HepG2 (cell line): ENCODE measurements at regions not wholly inside any gene's neighbourhood (a gene's known extent, or its start where the extent isn't known, plus 50 kb on each side); places are given as distances from the start of the nearest gene placed in this dataset.

Source experiments
- ATAC-seq: fragments of 200-7000 bp; cut with Tn5 transposase; 3 replicates; pipeline ENCODE4 v1.9.1; 2020; ENCODE audit warnings: mild to moderate bottlenecking, moderate library complexity
- BruUV-seq: library from RNA; stranded (reverse); fragments of 400-500 nt; replicated peaks from 2 replicates; lab custom pipeline; 2021; lab: Mats Ljungman, UMichigan
- CTCF ChIA-PET: fragments of 300-600 bp; formaldehyde crosslinking; extraction: SDS; loops from one replicate; lab custom pipeline; 2021; ENCODE audit warnings: low total read pairs, inconsistent platforms, low intra/inter-chr PET ratio; lab: Yijun Ruan, JAX
- POLR2A ChIA-PET: fragments of 350-600 bp; sonication (Branson Sonifier 250); formaldehyde crosslinking; loops from one replicate; lab custom pipeline; 2020; ENCODE audit warnings: antibody characterized with exemption, inconsistent platforms; lab: Yijun Ruan, JAX
- DNase-seq: peaks from one replicate; pipeline ENCODE4 v3.0.0-alpha.2; 2015; ENCODE audit warnings: low spot score
- FAIRE-seq: peaks from 3 replicates; lab custom pipeline; 2011; peaks lifted over from hg19 to GRCh38; lab: Jason Lieb, UNC
- H2AFZ ChIP-seq: one replicate; pipeline ENCODE4 v1.6.1; 2011; ENCODE audit warnings: low read length, inconsistent platforms
- H3K27ac ChIP-seq: fragments of 300-600 bp; 3 replicates; pipeline ENCODE4 v1.8.0; 2011; ENCODE audit warnings: mixed run types, mild to moderate bottlenecking, mixed read lengths, low read length, inconsistent platforms; ENCODE audit not compliant: insufficient read depth; ENCODE audit errors: extremely low read length
- H3K27me3 ChIP-seq, 2 experiments: fragments of 200-600 bp in 1 of 2; 2 replicates in 1 of 2; 3 replicates in 1 of 2; pipeline versions ENCODE4 v1.6.0 to v1.8.0; 2011; ENCODE audit warnings: low read length in 2 of 2, mild to moderate bottlenecking in 2 of 2, moderate library complexity in 2 of 2, inconsistent platforms in 1 of 2; ENCODE audit not compliant: insufficient read depth in 2 of 2, control insufficient read depth in 1 of 2
- H3K36me3 ChIP-seq, 2 experiments: fragments of 200-600 bp in 1 of 2; replicated peaks in 1 of 2; 2 replicates in 1 of 2; 3 replicates in 1 of 2; pipeline versions ENCODE4 v1.5.1 to v1.8.0; 2011; ENCODE audit warnings: low read length in 2 of 2, inconsistent platforms in 1 of 2; ENCODE audit not compliant: insufficient read depth in 2 of 2, control insufficient read depth in 1 of 2
- H3K4me1 ChIP-seq: 2 replicates; pipeline ENCODE4 v1.5.1; 2012; ENCODE audit warnings: low read length, inconsistent platforms; ENCODE audit not compliant: insufficient read depth
- H3K4me2 ChIP-seq: 2 replicates; pipeline ENCODE4 v1.6.0; 2011; ENCODE audit warnings: low read depth, low read length, inconsistent platforms
- H3K4me3 ChIP-seq, 3 experiments: fragments of 200-600 bp in 1 of 3; sonication (generic), shearing (Covaris generic) in 1 of 3; replicated peaks in 1 of 3; 2 replicates each; pipeline ENCODE4 v1.5.1; 2011 to 2016; ENCODE audit warnings: low read length in 3 of 3, inconsistent platforms in 2 of 3, low read depth in 2 of 3, mild to moderate bottlenecking in 2 of 3, control low read depth in 1 of 3, mixed read lengths in 1 of 3; ENCODE audit not compliant: insufficient read depth in 1 of 3
- H3K79me2 ChIP-seq: one replicate; pipeline ENCODE4 v1.6.1; 2011; ENCODE audit warnings: low read length, inconsistent platforms; ENCODE audit not compliant: insufficient read depth
- H3K9ac ChIP-seq: 2 replicates; pipeline ENCODE4 v1.6.0; 2011; ENCODE audit warnings: mild to moderate bottlenecking, low read depth, low read length, inconsistent platforms; ENCODE audit not compliant: insufficient read depth
- H3K9me3 ChIP-seq: 2 replicates; pipeline ENCODE4 v1.5.1; 2012; ENCODE audit warnings: mild to moderate bottlenecking, low read length
- H4K20me1 ChIP-seq: 2 replicates; pipeline ENCODE4 v1.6.0; 2011; ENCODE audit warnings: inconsistent platforms, mild to moderate bottlenecking, low read length, moderate library complexity; ENCODE audit not compliant: insufficient read depth
- BCLAF1 ChIP-seq: fragments of 450-650 bp; IDR thresholded peaks from 2 replicates; pipeline ENCODE4 v1.6.1; 2017; ENCODE audit warnings: mild to moderate bottlenecking
- EP300 ChIP-seq, 3 experiments: sonication (generic) in 1 of 3; formaldehyde crosslinking in 1 of 3; IDR thresholded peaks; 2 replicates each; pipeline versions ENCODE4 v1.5.1 to v1.6.1; 2011 to 2020; ENCODE audit warnings: low read depth in 2 of 3, low read length in 2 of 3, borderline replicate concordance in 1 of 3, improper control_type of control experiment in 1 of 3, mild to moderate bottlenecking in 1 of 3, missing genetic modification reagents in 1 of 3, moderate library complexity in 1 of 3
- HHEX ChIP-seq: IDR thresholded peaks from 2 replicates; pipeline ENCODE4 v1.6.1; 2016; ENCODE audit warnings: control low read depth
- ISL2 ChIP-seq: sonication (generic); formaldehyde crosslinking; IDR thresholded peaks from 2 replicates; pipeline ENCODE4 v1.5.0; 2020; ENCODE audit warnings: missing genetic modification reagents
- MAFF ChIP-seq: IDR thresholded peaks from 2 replicates; pipeline ENCODE4 v1.6.1; 2011; ENCODE audit warnings: low read depth, low read length, improper control_type of control experiment
- MAFK ChIP-seq, 2 experiments: IDR thresholded peaks in 1 of 2; conservative IDR thresholded peaks in 1 of 2; 2 replicates each; pipeline ENCODE4 v1.6.1; 2011; ENCODE audit warnings: improper control_type of control experiment in 2 of 2, low read length in 2 of 2
- MXI1 ChIP-seq: IDR thresholded peaks from 3 replicates; pipeline ENCODE4 v1.6.1; 2012; ENCODE audit warnings: low read depth, low read length, inconsistent platforms, borderline replicate concordance
- NFE2 ChIP-seq: sonication (generic); formaldehyde crosslinking; IDR thresholded peaks from 2 replicates; pipeline ENCODE4 v1.4.0; 2020; ENCODE audit warnings: missing genetic modification reagents
- RBFOX2 ChIP-seq: fragments of 200-400 bp; formaldehyde crosslinking; IDR thresholded peaks from 2 replicates; pipeline ENCODE4 v1.6.1; 2017; ENCODE audit warnings: low read depth, mild to moderate bottlenecking, low read length
- ZNF232 ChIP-seq: sonication (generic); formaldehyde crosslinking; IDR thresholded peaks from 2 replicates; pipeline ENCODE4 v1.4.0; 2020; ENCODE audit warnings: missing genetic modification reagents, borderline replicate concordance
- WGBS: methylation state at CpG from one replicate; pipeline ENCODE4 v1.1.6; 2017; ENCODE audit warnings: low lambda C conversion rate; 5-methylcytosine and 5-hydroxymethylcytosine counted together
- in situ Hi-C: cut with HindIII; loops from 2 replicates; pipeline ENCODE4 v1.10.0; 2017; ENCODE audit warnings: low pct_unique_long_range_greater_than_20kb; ENCODE audit not compliant: extremely low pct_ligation_motif_present
- intact Hi-C: fragments of 100-400 bp; cut with micrococcal nuclease; formaldehyde crosslinking; loops from one replicate; pipeline ENCODE4 v1.10.0; 2022; ENCODE audit not compliant: unreplicated experiment

GRCh38 chr5:92337772-92338234, 954.7 kb upstream of the ARRDC3 start:
- H3K27me3 ChIP-seq, result no peaks in the 10 kb centered on the region
- no peaks in the 10 kb centered on the region for H4K20me1 ChIP-seq
- no peak overlapping the region for H3K27ac ChIP-seq
- intact Hi-C loops (no loop called here), in situ Hi-C loops (no loop called here)
- ATAC-seq (no peak), DNase-seq (no peak), FAIRE-seq (no peak)
- no peaks in the 10 kb centered on the region for H3K9me3 ChIP-seq
- CTCF ChIA-PET, result no interaction called here
- H3K36me3 ChIP-seq, result no peaks in the 10 kb centered on the region
- no peak overlapping the region for H3K4me3 ChIP-seq
- POLR2A ChIA-PET, result no interaction called here
- no peak overlapping the region for H3K9ac ChIP-seq
- 35% methylated on average over 2 of the region's 2 CpGs for WGBS
- no peaks in the 10 kb centered on the region for H3K4me1 ChIP-seq
- no TSS peak for BruUV-seq
- H2AFZ ChIP-seq, result no peak overlapping the region
- peak; percentile 63 for TF ChIP-seq MAFF
- no peak for TF ChIP-seq BCLAF1
- TF ChIP-seq EP300 (IDR thresholded peaks at IDR 0.05; ENCODE audit: low read depth in 2 of 2, low read length in 2 of 2), result no peak
- TF ChIP-seq EP300 (CRISPR knock-in tag; IDR thresholded peaks at IDR 0.05; ENCODE audit: borderline replicate concordance), result no peak
- TF ChIP-seq ZNF232 (CRISPR knock-in tag), result no peak
- no peak for TF ChIP-seq MXI1
- TF ChIP-seq NFE2 (CRISPR knock-in tag), result no peak
- peak; percentile 74 to 77 for TF ChIP-seq MAFK (conservative IDR thresholded peaks at IDR 0.05 in 1 of 2, IDR thresholded peaks at IDR 0.05 in 1 of 2; ENCODE audit: low read length in 2 of 2)
- TF ChIP-seq RBFOX2, result no peak
- TF ChIP-seq ISL2 (CRISPR knock-in tag), result no peak
- TF ChIP-seq HHEX (CRISPR knock-in tag), result no peak
- no peaks in the 10 kb centered on the region for H3K79me2 ChIP-seq
- H3K4me2 ChIP-seq, result no peak overlapping the region
